ENCODE measurements at regions not wholly inside any gene's neighbourhood (a gene's known extent, or its start where the extent isn't known, plus 50 kb on each side); places are given as distances from the start of the nearest gene placed in this dataset.
"Not testable (repeated sequence)": the region's sequence is repeated elsewhere in the genome, so short reads cannot be mapped to it uniquely, and the experiment has no call there.

- no CpG with 5 or more reads among the region's 11 CpGs for WGBS (ENCODE audit: extremely low coverage, insufficient read length, low lambda C conversion rate)
- H3K9ac ChIP-seq (ENCODE audit: extremely low read depth, insufficient read length, low read length), result no peak overlapping the region
- H3K36me3 Mint-ChIP-seq (ENCODE audit: insufficient read depth in 1 of 3, low read depth in 3 of 3), result no peaks in the 10 kb centered on the region
Measured at GRCh38 chr22:19608003-19608690, 83.9 kb upstream of the CLDN5 start.

GRCh38 chr22:19609753-19610152 is 85.5 kb upstream of the CLDN5 start:
- H3K56ac ChIP-seq (ENCODE audit: insufficient read length, low read depth, low read length); H3K27me3 Mint-ChIP-seq (ENCODE audit: low read depth); H3K23me2 ChIP-seq (ENCODE audit: insufficient read length, low read depth, low read length, poor library complexity, severe bottlenecking); H3K23ac ChIP-seq (ENCODE audit: insufficient read length, low read depth, low read length); H2BK5ac ChIP-seq (ENCODE audit: insufficient read length, low read length); H3K4me2 ChIP-seq (ENCODE audit: insufficient read depth, insufficient read length, low read length); H3K4me3 Mint-ChIP-seq; H3K27ac ChIP-seq (ENCODE audit: insufficient read length, low read depth, low read length); H4K8ac ChIP-seq (replicated peaks; ENCODE audit: insufficient read length, low read depth, low read length); H2BK20ac ChIP-seq (ENCODE audit: low read depth, low read length, poor library complexity, severe bottlenecking); H3K79me1 ChIP-seq (ENCODE audit: insufficient read depth, low read depth, low read length, poor library complexity, severe bottlenecking); H4K91ac ChIP-seq (ENCODE audit: insufficient read length, low read depth, low read length); H3K4ac ChIP-seq (ENCODE audit: low read depth, low read length); H2BK12ac ChIP-seq (ENCODE audit: insufficient read length, low read depth, low read length); H4K5ac ChIP-seq (ENCODE audit: insufficient read length, low read depth, low read length); H3K27me3 ChIP-seq (ENCODE audit: insufficient read depth, low read length); H2BK15ac ChIP-seq (ENCODE audit: low read depth, low read length); H3K9me3 ChIP-seq (ENCODE audit: control insufficient read depth, low read depth, low read length); H3K27ac Mint-ChIP-seq; H2AFZ ChIP-seq (ENCODE audit: low read length); H3K14ac ChIP-seq (ENCODE audit: insufficient read depth, low read length); H3K36me3 Mint-ChIP-seq (ENCODE audit: insufficient read depth in 1 of 3, low read depth in 3 of 3); H3K79me2 ChIP-seq (ENCODE audit: insufficient read depth, low read length); H3K9ac ChIP-seq (ENCODE audit: extremely low read depth, insufficient read length, low read length); H2AK5ac ChIP-seq (ENCODE audit: insufficient read length, low read length); H3K18ac ChIP-seq (ENCODE audit: insufficient read length, low read depth, low read length); H2BK120ac ChIP-seq (ENCODE audit: low read depth, low read length, poor library complexity, severe bottlenecking); H3K4me1 ChIP-seq (ENCODE audit: insufficient read depth, low read length); H4K20me1 ChIP-seq (ENCODE audit: control insufficient read depth, insufficient read depth, insufficient read length); H3T11ph ChIP-seq (ENCODE audit: low read length); DNase-seq; H3K9me3 Mint-ChIP-seq: not testable (repeated sequence)
- H3K4me1 Mint-ChIP-seq, result peaks cover 34 to 52% of the 10 kb centered on the region in 2 experiments
- no CpG with 5 or more reads among the region's 8 CpGs for WGBS (ENCODE audit: extremely low coverage, insufficient read length, low lambda C conversion rate)

More at GRCh38 chr22:19608003-19608690, 83.9 kb upstream of the CLDN5 start:
- H3K9me3 ChIP-seq (ENCODE audit: control insufficient read depth, low read depth, low read length), result no peaks in the 10 kb centered on the region
- no peak overlapping the region for H2BK12ac ChIP-seq (ENCODE audit: insufficient read length, low read depth, low read length)
- no peak overlapping the region for H4K8ac ChIP-seq (replicated peaks; ENCODE audit: insufficient read length, low read depth, low read length)
- DNase-seq, result no peak
- no peak overlapping the region for H3T11ph ChIP-seq (ENCODE audit: low read length)
- H3K14ac ChIP-seq (ENCODE audit: insufficient read depth, low read length), result 0 out of 2 replicates have a peak overlapping the region, but pooled peaks have one; percentile 11
- no peak overlapping the region for H2BK5ac ChIP-seq (ENCODE audit: insufficient read length, low read length)
- H2AK5ac ChIP-seq (ENCODE audit: insufficient read length, low read length), result no peak overlapping the region
- no peak overlapping the region for H3K23ac ChIP-seq (ENCODE audit: insufficient read length, low read depth, low read length)
- no peaks in the 10 kb centered on the region for H3K79me1 ChIP-seq (ENCODE audit: insufficient read depth, low read depth, low read length, poor library complexity, severe bottlenecking)
- H2BK15ac ChIP-seq (ENCODE audit: low read depth, low read length), result no peak overlapping the region
- no peak overlapping the region for H4K91ac ChIP-seq (ENCODE audit: insufficient read length, low read depth, low read length)
- no peaks in the 10 kb centered on the region for H3K79me2 ChIP-seq (ENCODE audit: insufficient read depth, low read length)
- H3K56ac ChIP-seq (ENCODE audit: insufficient read length, low read depth, low read length), result no peak overlapping the region
- H3K27ac Mint-ChIP-seq, result 0 out of 7 replicates have a peak overlapping the region, but pooled peaks of 1 of the 3 experiments have one; percentile 16
- H2BK120ac ChIP-seq (ENCODE audit: low read depth, low read length, poor library complexity, severe bottlenecking), result no peak overlapping the region
- no peaks in the 10 kb centered on the region for H3K27me3 ChIP-seq (ENCODE audit: insufficient read depth, low read length)
- H3K4me1 Mint-ChIP-seq, result peaks cover 31 to 52% of the 10 kb centered on the region in 2 experiments
- no peaks in the 10 kb centered on the region for H3K23me2 ChIP-seq (ENCODE audit: insufficient read length, low read depth, low read length, poor library complexity, severe bottlenecking)
- H3K4me1 ChIP-seq (ENCODE audit: insufficient read depth, low read length), result peaks cover 3% of the 10 kb centered on the region; the same call in 1 of the 2 replicates
- TF ChIP-seq CTCF (conservative IDR thresholded peaks at IDR 0.05), result no peak
- no peak overlapping the region for H3K4ac ChIP-seq (ENCODE audit: low read depth, low read length)
- H3K27me3 Mint-ChIP-seq (ENCODE audit: low read depth), result no peaks in the 10 kb centered on the region; the same call in 1 of the 2 replicates
- no peaks in the 10 kb centered on the region for H3K9me3 Mint-ChIP-seq
- H2AFZ ChIP-seq (ENCODE audit: low read length), result no peak overlapping the region
- H3K4me3 Mint-ChIP-seq, result no peak overlapping the region
- no peak overlapping the region for H3K4me2 ChIP-seq (ENCODE audit: insufficient read depth, insufficient read length, low read length)
- H4K20me1 ChIP-seq (ENCODE audit: control insufficient read depth, insufficient read depth, insufficient read length), result no peaks in the 10 kb centered on the region
- no peak overlapping the region for H3K18ac ChIP-seq (ENCODE audit: insufficient read length, low read depth, low read length)
- H4K5ac ChIP-seq (ENCODE audit: insufficient read length, low read depth, low read length), result no peak overlapping the region
- H3K27ac ChIP-seq (ENCODE audit: insufficient read length, low read depth, low read length), result no peak overlapping the region
- no peak overlapping the region for H2BK20ac ChIP-seq (ENCODE audit: low read depth, low read length, poor library complexity, severe bottlenecking)

All from H9 (cell line).